Fibroblast of skin of right biceps (primary cell): ENCODE measurements at regions not wholly inside any gene's neighbourhood (a gene's known extent, or its start where the extent isn't known, plus 50 kb on each side); places are given as distances from the start of the nearest gene placed in this dataset.
"Not testable (repeated sequence)": the region's sequence is repeated elsewhere in the genome, so short reads cannot be mapped to it uniquely, and the experiment has no call there.

Experiments
- DNase-seq: peaks from one replicate; pipeline ENCODE4 v3.0.0-alpha.2; 2013

- no peak for DNase-seq
Observed at GRCh38 chr11:39120890-39121289, 2338.6 kb downstream of the LRRC4C start.

GRCh38 chr11:39113606-39114005 is 2345.8 kb downstream of the LRRC4C start:
- DNase-seq: no peak

DNA sequence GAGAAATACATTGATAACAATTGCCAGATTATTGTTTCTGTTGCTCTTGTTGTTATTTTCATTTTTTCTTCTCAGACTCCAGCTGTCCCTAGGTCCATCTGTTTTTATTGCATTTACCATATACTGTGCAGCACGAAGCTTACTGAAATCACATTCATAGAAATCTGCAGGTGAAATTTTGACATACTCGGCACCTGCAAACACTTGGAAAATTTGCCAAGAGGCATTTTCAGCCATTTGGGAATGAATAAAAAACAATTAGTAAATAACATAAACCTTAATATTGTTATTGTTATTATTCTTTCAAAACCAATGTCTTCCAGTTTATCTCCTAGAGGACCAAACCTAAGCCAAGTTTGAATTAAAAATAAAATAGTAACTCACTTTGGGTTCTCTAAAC is 2357.2 kb downstream of the LRRC4C start:
- DNase-seq: no peak

- DNase-seq: no peak
Observed at GRCh38 chr11:39078465-39078864, 2381.0 kb downstream of the LRRC4C start.

GRCh38 chr11:39037611-39038010 is 2421.8 kb downstream of the LRRC4C start:
- DNase-seq: no peak

GRCh38 chr11:39036021-39036420 is 2423.4 kb downstream of the LRRC4C start:
- no peak for DNase-seq

DNA sequence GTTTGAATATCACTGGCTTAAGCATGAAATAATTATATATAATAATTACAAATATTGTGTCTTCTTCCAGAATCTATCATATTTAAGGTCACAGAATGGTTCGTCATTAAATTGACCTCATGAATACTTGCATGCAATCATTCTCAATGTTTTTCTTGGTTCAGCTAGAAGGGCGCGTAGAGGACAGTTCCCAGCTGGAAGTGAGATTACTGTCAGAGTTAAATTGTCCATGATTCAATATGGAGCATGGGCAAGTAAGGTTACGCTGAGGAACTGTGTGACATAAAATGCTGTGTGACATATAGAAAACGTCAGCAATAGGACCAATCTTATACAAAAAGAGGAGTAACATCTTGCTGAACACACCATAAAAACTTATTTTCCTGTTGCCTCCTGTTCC is 2423.5 kb upstream of the RAG2 start:
- DNase-seq: no peak

GRCh38 chr11:39011797-39012196 is 2413.8 kb upstream of the RAG2 start:
- no peak for DNase-seq

DNA sequence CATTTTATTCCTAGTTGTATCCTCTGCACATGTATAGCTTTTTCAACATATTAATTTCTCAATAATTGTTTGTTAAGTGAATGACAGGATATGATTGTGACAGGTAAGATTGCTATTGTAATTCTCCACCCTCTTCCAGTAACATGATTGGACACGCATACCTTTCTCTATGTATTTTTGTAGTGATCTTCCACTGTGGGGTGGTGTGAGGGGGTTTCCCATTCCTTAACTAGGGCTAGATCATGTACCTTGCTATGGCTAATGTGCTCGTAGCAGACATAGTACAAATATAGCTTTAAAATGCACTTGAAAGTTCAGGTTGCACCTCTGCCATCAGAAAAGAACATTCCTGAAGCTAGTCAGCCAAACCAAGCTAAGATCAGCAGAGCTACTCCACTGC is 2392.8 kb upstream of the RAG2 start:
- no peak for DNase-seq

DNA sequence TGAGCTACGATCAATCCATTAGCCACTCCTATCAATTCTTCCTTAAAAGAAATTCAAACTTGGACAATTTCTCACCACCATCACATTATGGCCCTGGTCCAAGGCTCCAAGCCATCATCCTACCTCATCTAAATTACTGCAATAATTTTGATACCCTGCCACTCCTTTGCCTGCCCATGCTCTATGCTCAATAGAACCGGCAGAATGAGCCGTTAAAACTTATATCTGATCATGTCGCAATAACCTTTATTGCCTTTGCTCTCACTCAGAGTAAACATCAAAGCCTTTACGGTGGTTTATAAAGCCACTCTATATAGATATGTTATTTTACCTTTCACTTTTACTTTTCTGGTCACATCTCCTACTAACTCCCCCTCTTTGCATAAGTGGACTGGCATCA is 2392.1 kb upstream of the RAG2 start:
- no peak for DNase-seq

- no peak for DNase-seq
Observed at GRCh38 chr11:38988908-38989307, 2390.9 kb upstream of the RAG2 start.

DNA sequence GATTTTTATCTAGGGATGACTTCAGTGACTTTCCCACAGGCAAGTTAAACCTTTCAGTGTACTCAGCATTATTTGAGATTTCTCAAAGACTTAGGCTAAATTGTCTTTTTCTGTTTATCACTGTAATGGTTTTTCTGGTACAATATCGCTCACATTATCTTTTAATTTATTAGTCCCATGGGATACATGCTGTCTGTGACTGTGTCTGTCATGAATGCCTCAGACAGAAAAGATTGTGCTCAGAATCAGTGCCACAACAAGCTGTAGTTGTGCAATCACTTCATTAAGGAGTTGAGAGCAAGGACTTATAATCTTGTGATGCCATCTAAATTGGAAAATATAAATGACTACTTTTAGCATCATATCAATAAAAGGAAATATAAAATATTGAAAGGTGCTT is 2374.2 kb upstream of the RAG2 start:
- no peak for DNase-seq

DNA sequence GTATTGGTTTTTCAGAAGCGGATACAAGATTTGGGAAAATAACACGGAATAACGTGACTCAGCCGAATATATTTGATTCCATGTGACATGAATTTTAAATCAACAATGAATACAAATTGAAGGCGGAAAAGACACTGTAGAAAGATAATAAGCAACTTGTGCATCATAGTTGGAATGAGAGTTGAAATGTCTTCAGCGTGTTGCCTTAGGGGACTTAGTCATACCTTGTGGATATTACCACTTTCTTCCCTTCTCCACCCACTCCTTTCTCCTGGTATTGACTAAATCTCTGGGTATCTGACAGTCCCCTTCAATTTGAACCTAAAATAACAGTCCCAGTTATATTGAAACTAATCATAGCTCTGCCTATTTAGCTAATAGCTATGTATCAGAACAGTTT is 2373.1 kb upstream of the RAG2 start:
- DNase-seq: no peak

GRCh38 chr11:38968951-38969350 is 2370.9 kb upstream of the RAG2 start:
- DNase-seq: no peak

DNA sequence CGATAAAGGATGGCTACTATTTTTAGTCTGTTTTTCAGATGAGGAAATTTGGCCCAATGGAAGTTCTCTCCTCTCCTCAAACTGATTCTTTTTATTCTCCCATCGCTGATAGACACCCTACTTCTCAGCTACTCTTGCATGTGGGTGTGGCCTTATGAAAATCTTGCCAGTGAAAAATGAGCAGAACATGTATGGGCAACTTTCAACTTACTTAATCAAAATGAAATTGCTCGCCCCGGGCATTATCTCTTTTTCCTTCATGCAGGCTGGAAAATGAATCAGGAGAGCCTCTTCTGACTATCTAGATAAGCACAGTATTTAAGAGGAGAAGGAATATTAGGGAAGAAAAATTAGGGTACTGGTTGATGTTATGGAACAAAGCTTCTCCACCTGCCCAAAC is 2354.7 kb upstream of the RAG2 start:
- no peak for DNase-seq

DNA sequence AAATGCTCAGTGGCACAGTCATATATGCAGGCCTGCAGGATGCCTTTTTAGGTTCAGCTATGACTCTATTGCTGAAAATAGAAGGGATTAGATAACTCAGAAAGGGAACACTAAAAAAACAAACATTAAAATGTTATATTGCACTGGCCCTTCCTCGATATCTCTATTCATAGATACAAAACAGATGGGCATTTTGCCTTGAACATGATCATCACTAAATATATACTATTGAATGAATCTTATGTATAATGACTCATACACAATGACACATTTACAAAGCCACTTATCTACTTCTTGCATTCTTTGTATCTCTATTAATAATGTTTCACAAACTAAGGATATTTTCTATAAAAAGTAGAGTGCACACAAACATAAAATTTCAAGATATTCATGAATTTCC is 2352.8 kb upstream of the RAG2 start:
- peak; percentile 7 for DNase-seq

DNA sequence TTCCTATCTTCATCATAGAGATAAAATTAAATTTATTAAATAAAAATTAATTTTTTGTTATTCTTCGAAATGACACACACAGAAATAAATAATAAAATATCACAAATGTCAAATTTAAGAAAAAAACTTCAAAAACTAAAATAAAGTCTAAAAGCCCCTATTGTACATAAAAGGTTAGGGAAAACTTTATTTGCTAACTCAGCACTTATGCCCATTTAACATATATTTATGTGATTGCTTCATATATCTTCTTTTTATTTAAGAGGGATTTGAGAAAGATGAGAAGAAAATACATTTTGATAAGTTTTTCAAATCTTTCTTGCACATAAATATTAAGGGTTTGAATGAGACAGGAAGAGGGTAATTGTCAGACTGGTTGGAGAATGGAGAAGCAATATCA is 2350.4 kb upstream of the RAG2 start:
- DNase-seq: no peak

DNA sequence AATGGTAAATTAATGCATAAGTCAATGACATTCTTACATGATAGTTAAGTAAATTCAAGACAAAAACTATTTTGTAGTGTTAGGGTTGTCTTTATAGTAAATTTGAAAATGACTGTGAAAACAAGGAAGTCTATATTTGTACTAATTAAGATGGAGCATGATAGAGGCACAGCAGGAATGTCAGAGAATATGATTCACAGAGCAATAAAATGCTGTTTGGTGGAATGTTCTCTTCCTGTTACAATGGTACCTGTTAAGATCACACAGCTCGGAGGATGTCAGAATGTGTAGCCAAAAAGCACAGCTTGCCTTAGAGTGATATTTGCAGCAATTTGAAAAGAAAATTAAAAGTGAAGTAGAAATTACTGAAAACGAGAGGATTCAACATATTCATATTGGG is 2339.7 kb upstream of the RAG2 start:
- DNase-seq: no peak

GRCh38 chr11:38935941-38936340 is 2337.9 kb upstream of the RAG2 start:
- DNase-seq: no peak

- no peak for DNase-seq
Observed at GRCh38 chr11:38927993-38928392, 2330.0 kb upstream of the RAG2 start.

DNA sequence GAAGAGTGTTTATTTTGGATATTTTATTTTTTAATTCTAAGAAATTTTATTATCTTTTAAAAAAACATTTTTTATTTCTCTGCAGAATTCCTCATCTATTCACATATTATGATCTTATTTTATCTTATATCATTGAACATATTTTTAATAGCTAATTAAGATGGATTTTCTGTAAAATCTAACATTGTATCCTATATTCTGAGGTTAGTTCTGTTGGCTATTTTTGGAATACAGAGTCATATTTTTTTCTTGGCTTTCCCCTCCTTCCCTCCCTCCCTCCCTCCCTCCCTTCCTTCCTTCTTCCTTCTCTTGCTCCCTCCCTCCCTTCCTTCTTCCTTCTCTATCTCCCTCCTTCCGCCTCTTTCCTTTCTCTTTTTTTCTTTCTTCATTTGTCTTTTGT is 2326.6 kb upstream of the RAG2 start:
- DNase-seq: no peak

DNA sequence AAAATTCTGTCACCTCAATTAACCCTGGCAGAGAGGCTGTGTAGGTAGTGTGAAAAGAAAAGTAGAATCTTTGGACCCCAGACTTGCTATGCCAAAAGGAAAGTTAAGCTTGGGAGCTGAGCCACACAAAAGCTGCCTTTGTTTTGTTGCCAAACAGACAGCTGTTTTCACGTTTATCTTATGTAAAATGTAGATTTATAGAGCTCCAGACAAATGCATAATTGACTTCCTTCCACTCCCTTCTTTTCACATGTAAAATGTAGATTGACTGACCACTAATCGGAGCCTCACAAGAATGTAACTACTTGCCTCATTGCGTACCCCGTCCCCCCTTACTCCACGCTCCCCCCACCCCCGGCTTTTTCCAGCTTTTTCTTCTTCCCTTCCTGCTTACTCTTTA is 2302.2 kb upstream of the RAG2 start:
- DNase-seq: no peak

- not testable (repeated sequence) for DNase-seq
Observed at GRCh38 chr11:38894201-38894600, 2296.2 kb upstream of the RAG2 start.

GRCh38 chr11:38884145-38884865 is 2286.3 kb upstream of the RAG2 start:
- DNase-seq: no peak

GRCh38 chr11:38867338-38867737 is 2269.3 kb upstream of the RAG2 start:
- DNase-seq: no peak

- DNase-seq: no peak
Observed at GRCh38 chr11:38865922-38866321, 2267.9 kb upstream of the RAG2 start.
